Hindlimb muscle (tissue), 1 donor: ENCODE measurements at regions not wholly inside any gene's neighbourhood (a gene's known extent, or its start where the extent isn't known, plus 50 kb on each side); places are given as distances from the start of the nearest gene placed in this dataset.
"Not testable (repeated sequence)": the region's sequence is repeated elsewhere in the genome, so short reads cannot be mapped to it uniquely, and the experiment has no call there.

Source experiments
- DNase-seq: peaks from one replicate; pipeline ENCODE4 v3.0.0-alpha.2; 2013

GRCh38 chr1:174105086-174105485 is 54.2 kb upstream of the RABGAP1L start:
- DNase-seq: no peak

- DNase-seq: no peak
Observed at GRCh38 chr1:174103766-174104165, 55.6 kb upstream of the RABGAP1L start.

- DNase-seq: not testable (repeated sequence)
Observed at GRCh38 chr1:174101976-174102375, 57.3 kb upstream of the RABGAP1L start.

- DNase-seq: no peak
Observed at GRCh38 chr1:174097426-174097825, 61.9 kb upstream of the RABGAP1L start.

DNA sequence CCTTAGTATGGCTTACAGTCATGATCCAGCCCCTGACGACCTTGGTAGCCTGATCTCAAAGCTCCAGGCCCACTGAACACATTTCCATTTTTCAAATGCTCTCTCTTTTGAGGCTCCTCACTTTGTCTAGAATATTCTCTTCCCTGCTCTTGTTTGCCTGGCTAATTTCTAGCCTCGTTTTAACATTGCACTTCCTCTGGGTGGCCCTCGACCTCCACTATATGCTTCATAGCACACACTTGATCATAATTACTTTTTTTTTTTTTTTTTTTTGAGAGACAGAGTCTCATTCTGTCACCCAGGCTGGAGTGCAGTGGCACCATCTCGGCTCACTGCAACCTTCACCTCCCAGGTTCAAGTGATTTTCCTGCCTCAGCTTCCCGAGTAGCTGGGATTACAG is 65.5 kb upstream of the RABGAP1L start:
- not testable (repeated sequence) for DNase-seq

- no peak for DNase-seq
Observed at GRCh38 chr1:174090471-174090870, 68.3 kb upstream of the RC3H1 start.

- no peak for DNase-seq
Observed at GRCh38 chr1:174080819-174081218, 58.7 kb upstream of the RC3H1 start.

GRCh38 chr1:174079796-174080195 is 57.6 kb upstream of the RC3H1 start:
- no peak for DNase-seq

- not testable (repeated sequence) for DNase-seq
Observed at GRCh38 chr1:174078916-174079315, 56.8 kb upstream of the RC3H1 start.

DNA sequence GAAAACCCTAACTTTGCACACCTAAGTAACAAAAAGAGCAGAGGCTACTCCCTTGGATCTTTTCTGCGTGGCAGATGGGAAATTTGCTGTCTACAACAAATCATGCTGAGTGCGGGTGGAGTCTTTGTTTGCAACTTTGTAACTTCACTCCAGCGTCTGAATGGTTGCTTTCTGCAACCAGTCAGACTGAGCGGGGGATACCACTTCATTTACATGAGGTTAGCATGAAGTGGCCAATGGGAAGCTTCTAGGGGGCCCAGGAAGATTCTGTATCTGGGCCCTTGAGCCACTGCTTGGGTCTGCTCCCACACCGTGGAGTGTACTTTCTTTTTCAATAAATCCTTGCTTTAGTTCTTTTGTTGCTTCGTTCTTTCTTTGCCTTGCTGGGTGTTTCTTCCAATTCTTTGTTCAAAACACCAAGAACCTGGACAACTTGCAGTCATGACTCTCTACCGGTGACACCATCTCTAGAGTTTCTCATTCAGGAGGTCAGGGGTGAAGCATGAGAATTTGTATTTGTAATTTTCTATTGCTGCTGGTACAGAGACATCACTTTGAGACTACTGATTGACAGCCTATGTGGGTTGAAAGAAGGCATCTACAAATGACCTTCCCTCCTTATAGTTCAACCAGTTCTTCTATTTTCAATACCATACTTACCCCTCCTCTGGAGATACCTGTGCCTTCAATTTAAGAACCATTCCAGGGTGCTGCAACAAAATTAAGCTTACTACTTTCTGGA is 55.8 kb upstream of the RC3H1 start:
- DNase-seq: no peak

DNA sequence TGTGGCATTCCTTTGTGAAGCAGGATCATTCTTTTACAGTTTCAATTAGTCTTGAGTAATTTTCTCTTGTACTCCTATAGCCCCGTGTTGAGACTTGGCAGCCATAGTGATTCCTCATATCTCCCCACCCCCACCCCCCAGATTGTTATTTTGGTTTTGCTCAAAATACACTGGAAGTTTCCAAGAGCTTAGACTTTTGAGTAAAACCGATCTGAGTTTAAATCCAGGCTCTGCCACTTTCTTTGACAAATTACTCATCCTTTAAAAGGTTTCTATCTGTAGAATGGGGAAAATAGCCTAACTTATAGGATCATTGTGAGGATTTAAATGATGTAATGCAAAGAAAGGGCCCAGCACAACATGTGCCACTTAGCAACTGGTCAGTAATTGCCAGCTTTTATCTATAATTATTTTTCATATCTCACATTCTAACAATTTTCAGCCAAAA is 53.1 kb upstream of the RC3H1 start:
- DNase-seq: no peak

DNA sequence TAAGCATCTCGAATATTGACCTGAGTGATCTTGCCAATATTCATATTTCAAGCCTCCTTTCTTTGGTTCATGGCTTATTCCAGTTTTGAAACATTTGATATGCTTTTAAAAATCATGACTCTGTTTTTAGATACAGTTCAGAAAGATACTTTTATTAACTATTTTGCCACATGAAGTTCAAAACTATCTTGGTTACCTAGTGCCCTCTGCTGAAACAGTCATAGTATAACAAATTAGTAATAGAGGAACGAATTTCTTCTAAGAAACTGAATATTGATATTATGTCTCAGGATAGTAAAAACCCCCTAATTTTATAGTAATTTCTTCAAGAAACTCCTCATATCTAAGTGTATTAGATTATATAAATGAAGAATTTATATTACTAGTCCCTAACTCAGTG is 52.6 kb upstream of the RC3H1 start:
- DNase-seq: peak; percentile 3

GRCh38 chr1:174072581-174072980 is 50.4 kb upstream of the RC3H1 start:
- DNase-seq: no peak
